ENCODE measurements at regions not wholly inside any gene's neighbourhood (a gene's known extent, or its start where the extent isn't known, plus 50 kb on each side); places are given as distances from the start of the nearest gene placed in this dataset.
"Not testable (repeated sequence)": the region's sequence is repeated elsewhere in the genome, so short reads cannot be mapped to it uniquely, and the experiment has no call there.

DNA sequence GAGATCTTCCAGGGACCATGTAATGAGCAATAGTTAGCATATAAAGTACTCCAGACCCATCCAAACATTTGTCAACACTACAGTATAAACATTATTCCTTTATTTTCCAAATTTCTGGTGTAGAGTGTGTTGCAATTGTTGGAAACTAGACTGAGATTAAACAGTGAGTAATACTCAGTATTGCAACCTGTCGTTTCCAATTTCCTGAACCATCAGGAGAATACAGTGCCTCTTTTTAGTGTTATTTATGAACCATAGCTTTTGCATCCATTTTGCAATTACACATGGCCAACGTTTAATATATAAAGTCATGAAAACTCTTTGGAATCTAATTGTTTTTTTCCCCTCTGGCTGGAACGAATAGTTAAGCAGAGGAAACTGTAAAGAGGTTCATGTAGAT is 58.3 kb upstream of the DHRSX start:
- H3K27me3 ChIP-seq (ENCODE audit: low read depth, low read length) = peaks cover 17% of the 10 kb centered on the region
- H3K36me3 ChIP-seq (replicated peaks; ENCODE audit: low read depth, low read length) = no peaks in the 10 kb centered on the region
- no peak overlapping the region for H3K4me3 ChIP-seq (ENCODE audit: low read length)
- no peaks in the 10 kb centered on the region for H3K4me1 ChIP-seq (ENCODE audit: low read length)
- H4K20me1 ChIP-seq (ENCODE audit: insufficient read depth, low read length) = no peaks in the 10 kb centered on the region
- no peak overlapping the region for H2AFZ ChIP-seq (ENCODE audit: low read depth, low read length)
- no peak overlapping the region for H3K27ac ChIP-seq (ENCODE audit: low read length)
- H3K4me2 ChIP-seq (ENCODE audit: low read length) = no peak overlapping the region
- TF ChIP-seq, protein P1, sequence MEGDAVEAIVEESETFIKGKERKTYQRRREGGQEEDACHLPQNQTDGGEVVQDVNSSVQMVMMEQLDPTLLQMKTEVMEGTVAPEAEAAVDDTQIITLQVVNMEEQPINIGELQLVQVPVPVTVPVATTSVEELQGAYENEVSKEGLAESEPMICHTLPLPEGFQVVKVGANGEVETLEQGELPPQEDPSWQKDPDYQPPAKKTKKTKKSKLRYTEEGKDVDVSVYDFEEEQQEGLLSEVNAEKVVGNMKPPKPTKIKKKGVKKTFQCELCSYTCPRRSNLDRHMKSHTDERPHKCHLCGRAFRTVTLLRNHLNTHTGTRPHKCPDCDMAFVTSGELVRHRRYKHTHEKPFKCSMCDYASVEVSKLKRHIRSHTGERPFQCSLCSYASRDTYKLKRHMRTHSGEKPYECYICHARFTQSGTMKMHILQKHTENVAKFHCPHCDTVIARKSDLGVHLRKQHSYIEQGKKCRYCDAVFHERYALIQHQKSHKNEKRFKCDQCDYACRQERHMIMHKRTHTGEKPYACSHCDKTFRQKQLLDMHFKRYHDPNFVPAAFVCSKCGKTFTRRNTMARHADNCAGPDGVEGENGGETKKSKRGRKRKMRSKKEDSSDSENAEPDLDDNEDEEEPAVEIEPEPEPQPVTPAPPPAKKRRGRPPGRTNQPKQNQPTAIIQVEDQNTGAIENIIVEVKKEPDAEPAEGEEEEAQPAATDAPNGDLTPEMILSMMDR (IDR thresholded peaks at IDR 0.05; ENCODE audit: low read depth, low read length) = no peak
- TF ChIP-seq EZH2phosphoT487 (IDR thresholded peaks at IDR 0.05; ENCODE audit: low read depth) = no peak
- no peak overlapping the region for H3K9ac ChIP-seq (ENCODE audit: low read length)
- no peaks in the 10 kb centered on the region for H3K9me3 ChIP-seq (ENCODE audit: insufficient read depth, low read length)
- H3K79me2 ChIP-seq (ENCODE audit: low read length) = no peaks in the 10 kb centered on the region

DNA sequence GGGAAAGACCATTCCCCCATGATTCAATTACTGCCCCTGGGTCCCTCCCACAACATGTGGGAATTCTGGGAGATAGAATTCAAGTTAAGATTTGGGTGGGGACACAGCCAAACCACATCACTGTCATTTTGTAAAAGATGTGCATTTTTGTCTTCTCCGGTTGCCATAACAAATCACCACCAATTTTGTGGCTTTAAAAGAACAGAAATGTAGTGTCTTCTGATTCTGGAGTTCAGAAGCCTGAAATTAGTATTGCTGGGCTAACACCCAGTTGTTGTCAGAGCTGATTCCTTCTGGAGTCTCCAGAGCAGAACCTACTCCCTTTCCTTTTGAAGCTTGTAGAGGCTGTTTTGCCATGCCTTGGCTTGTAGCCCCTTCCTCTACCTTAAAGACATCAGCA is 54.1 kb upstream of the DHRSX start:
- Histone ChIP-seq H3K27ac (ENCODE audit: low read length) (no peak overlapping the region), H2AFZ (ENCODE audit: low read depth, low read length) (no peak overlapping the region), H3K27me3 (ENCODE audit: low read depth, low read length) (peaks cover 17% of the 10 kb centered on the region), H4K20me1 (ENCODE audit: insufficient read depth, low read length) (no peaks in the 10 kb centered on the region), H3K4me2 (ENCODE audit: low read length) (no peak overlapping the region), H3K4me3 (ENCODE audit: low read length) (no peak overlapping the region), H3K79me2 (ENCODE audit: low read length) (no peaks in the 10 kb centered on the region), H3K9ac (ENCODE audit: low read length) (no peak overlapping the region), H3K36me3 (replicated peaks; ENCODE audit: low read depth, low read length) (no peaks in the 10 kb centered on the region), H3K4me1 (ENCODE audit: low read length) (no peaks in the 10 kb centered on the region), H3K9me3 (ENCODE audit: insufficient read depth, low read length) (no peaks in the 10 kb centered on the region)
- TF ChIP-seq EZH2phosphoT487 (IDR thresholded peaks at IDR 0.05; ENCODE audit: low read depth) = no peak
- TF ChIP-seq, protein P1 (IDR thresholded peaks at IDR 0.05; ENCODE audit: low read depth, low read length) = no peak

DNA sequence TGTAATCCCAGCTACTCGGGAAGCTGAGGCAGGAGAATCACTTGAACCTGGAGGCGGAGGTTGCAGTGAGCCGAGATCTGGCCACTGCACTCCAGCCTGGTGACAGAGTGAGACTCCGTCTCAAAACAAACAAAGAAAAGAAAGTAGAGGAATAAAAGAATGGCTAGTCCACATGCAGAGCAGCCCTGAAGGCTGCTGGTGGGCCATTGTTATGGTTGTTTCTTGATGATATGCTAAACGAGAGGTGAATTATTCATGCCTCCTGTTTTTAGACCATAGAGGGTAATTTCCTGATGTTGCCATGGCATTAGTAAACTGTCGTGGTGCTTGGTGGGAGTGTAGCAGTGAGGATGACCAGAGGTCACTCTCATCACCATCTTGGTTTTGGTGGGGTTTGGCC is 53.3 kb upstream of the DHRSX start:
- not testable (repeated sequence) for H3K4me3 ChIP-seq (ENCODE audit: low read length); H2AFZ ChIP-seq (ENCODE audit: low read depth, low read length); H3K36me3 ChIP-seq (replicated peaks; ENCODE audit: low read depth, low read length); H3K9ac ChIP-seq (ENCODE audit: low read length); H3K4me1 ChIP-seq (ENCODE audit: low read length); H3K9me3 ChIP-seq (ENCODE audit: insufficient read depth, low read length); H3K4me2 ChIP-seq (ENCODE audit: low read length); H4K20me1 ChIP-seq (ENCODE audit: insufficient read depth, low read length); H3K79me2 ChIP-seq (ENCODE audit: low read length); H3K27ac ChIP-seq (ENCODE audit: low read length)
- peaks cover 17% of the 10 kb centered on the region for H3K27me3 ChIP-seq (ENCODE audit: low read depth, low read length)

DNA sequence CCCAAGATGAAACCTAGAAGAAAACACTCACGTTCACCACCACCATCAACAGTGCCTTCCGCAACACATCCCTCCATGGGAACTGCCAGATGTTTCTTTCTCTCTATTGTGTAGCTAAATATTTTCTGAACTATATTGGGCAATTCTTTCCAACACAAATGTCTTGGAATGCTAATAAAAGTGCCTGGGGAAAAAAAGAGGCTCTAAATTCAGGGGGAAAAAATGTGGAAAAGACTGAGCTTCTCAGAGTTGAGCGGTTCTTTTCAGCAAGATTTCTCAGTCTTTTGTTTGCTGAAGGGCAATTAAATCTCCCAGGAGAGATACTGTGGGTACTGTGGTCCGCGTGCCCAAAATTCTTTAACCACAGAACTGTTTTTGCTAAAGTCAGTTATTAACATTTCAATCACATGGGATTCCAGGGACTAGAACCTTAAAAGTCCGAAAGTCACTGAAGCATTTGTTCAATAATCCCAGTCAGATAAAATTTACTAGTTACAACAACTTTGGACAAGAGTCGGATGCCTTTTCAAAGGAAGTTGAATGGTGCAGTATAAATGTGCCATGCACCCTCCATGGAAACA is 51.9 kb upstream of the DHRSX start:
- Histone ChIP-seq H4K20me1 (ENCODE audit: insufficient read depth, low read length) (no peaks in the 10 kb centered on the region), H3K9ac (ENCODE audit: low read length) (no peak overlapping the region), H3K4me1 (ENCODE audit: low read length) (no peaks in the 10 kb centered on the region), H3K4me3 (ENCODE audit: low read length) (no peak overlapping the region), H3K27ac (ENCODE audit: low read length) (no peak overlapping the region), H3K27me3 (ENCODE audit: low read depth, low read length) (peaks cover 11% of the 10 kb centered on the region), H3K79me2 (ENCODE audit: low read length) (no peaks in the 10 kb centered on the region), H3K9me3 (ENCODE audit: insufficient read depth, low read length) (no peaks in the 10 kb centered on the region), H2AFZ (ENCODE audit: low read depth, low read length) (no peak overlapping the region), H3K4me2 (ENCODE audit: low read length) (no peak overlapping the region), H3K36me3 (replicated peaks; ENCODE audit: low read depth, low read length) (no peaks in the 10 kb centered on the region)
- TF ChIP-seq EZH2phosphoT487 (IDR thresholded peaks at IDR 0.05; ENCODE audit: low read depth) = no peak
- TF ChIP-seq, protein P1 (IDR thresholded peaks at IDR 0.05; ENCODE audit: low read depth, low read length) = no peak
